CD4-positive, alpha-beta T cell treated with Interleukin-17A for 4 hours (primary cell): ENCODE measurements at regions not wholly inside any gene's neighbourhood (a gene's known extent, or its start where the extent isn't known, plus 50 kb on each side); places are given as distances from the start of the nearest gene placed in this dataset.

ENCODE experiments used
- DNase-seq: peaks from one replicate; pipeline ENCODE4 v3.0.0-alpha.2; 2020; ENCODE audit warnings: mixed read lengths

GRCh38 chr1:22387919-22388580 is 63.6 kb upstream of the ZBTB40 start:
- DNase-seq: no peak

- DNase-seq: no peak
These were observed 62.8 kb upstream of the ZBTB40 start for GRCh38 chr1:22388671-22389450.

GRCh38 chr1:22393587-22393986 is 58.1 kb upstream of the ZBTB40 start:
- no peak for DNase-seq

- DNase-seq: no peak
These were observed 52.8 kb upstream of the ZBTB40 start for GRCh38 chr1:22398656-22399420.

- no peak for DNase-seq
These were observed 52.1 kb upstream of the ZBTB40 start for GRCh38 chr1:22399421-22400091.
